ENCODE measurements at regions not wholly inside any gene's neighbourhood (a gene's known extent, or its start where the extent isn't known, plus 50 kb on each side); places are given as distances from the start of the nearest gene placed in this dataset.

DNA sequence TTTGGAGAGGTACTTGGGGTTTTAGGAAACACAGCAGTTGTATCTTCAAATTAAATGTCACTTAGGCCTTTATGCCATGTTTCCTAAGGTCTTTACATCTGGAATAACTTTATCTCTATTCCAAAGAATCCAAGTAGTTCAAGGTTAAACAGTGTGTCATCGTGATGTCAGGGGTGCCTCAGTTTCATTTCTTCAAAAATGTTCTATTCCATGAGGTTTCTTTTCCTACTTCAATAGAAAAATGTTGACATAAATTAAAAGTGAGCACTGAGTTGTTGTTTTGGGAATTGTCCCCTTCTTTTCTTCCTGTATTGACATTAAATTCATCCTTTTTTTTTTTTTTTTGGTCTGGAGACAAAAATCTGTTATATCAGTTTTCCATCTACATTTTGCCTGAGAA, 160.6 kb upstream of the C21orf91 start:
- no peak overlapping the region for H3K9ac ChIP-seq (ENCODE audit: insufficient read depth, low read length, poor library complexity, severe bottlenecking)
- H3K36me3 ChIP-seq (replicated peaks in 1 of 2; ENCODE audit: control insufficient read depth in 1 of 2, insufficient read depth in 2 of 2, low read length in 2 of 2), result no peaks in the 10 kb centered on the region
- Mint-ChIP-seq H3K9me3 (peaks cover 0 to 16% (median 4%) of the 10 kb centered on the region in 7 donors), H3K36me3 (no peaks in the 10 kb centered on the region), H3K4me3 (no peak overlapping the region), H3K27ac (no peak overlapping the region), H3K4me1 (no peaks in the 10 kb centered on the region), H3K27me3 (ENCODE audit: low read depth in 3 of 3) (no peaks in the 10 kb centered on the region)
- intact Hi-C loops (cut with micrococcal nuclease), result no loop called here
- no peak overlapping the region for H3K4me2 ChIP-seq (replicated peaks; ENCODE audit: extremely low read depth, low read length, poor library complexity, severe bottlenecking)
- no peaks in the 10 kb centered on the region for H4K20me1 ChIP-seq (ENCODE audit: insufficient read depth, low read length)
- H3K4me3 ChIP-seq (replicated peaks in 1 of 3; ENCODE audit: low read depth in 2 of 3, low read length in 3 of 3), result no peak overlapping the region
- TF ChIP-seq, protein P1, sequence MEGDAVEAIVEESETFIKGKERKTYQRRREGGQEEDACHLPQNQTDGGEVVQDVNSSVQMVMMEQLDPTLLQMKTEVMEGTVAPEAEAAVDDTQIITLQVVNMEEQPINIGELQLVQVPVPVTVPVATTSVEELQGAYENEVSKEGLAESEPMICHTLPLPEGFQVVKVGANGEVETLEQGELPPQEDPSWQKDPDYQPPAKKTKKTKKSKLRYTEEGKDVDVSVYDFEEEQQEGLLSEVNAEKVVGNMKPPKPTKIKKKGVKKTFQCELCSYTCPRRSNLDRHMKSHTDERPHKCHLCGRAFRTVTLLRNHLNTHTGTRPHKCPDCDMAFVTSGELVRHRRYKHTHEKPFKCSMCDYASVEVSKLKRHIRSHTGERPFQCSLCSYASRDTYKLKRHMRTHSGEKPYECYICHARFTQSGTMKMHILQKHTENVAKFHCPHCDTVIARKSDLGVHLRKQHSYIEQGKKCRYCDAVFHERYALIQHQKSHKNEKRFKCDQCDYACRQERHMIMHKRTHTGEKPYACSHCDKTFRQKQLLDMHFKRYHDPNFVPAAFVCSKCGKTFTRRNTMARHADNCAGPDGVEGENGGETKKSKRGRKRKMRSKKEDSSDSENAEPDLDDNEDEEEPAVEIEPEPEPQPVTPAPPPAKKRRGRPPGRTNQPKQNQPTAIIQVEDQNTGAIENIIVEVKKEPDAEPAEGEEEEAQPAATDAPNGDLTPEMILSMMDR (IDR thresholded peaks at IDR 0.05), result no peak
- H3K27ac ChIP-seq (ENCODE audit: low read depth in 1 of 2, low read length in 2 of 2), result no peak overlapping the region
- no peak overlapping the region for H2AFZ ChIP-seq (ENCODE audit: insufficient read depth, low read depth, low read length, poor library complexity, severe bottlenecking)
- WGBS (ENCODE audit: insufficient coverage), result no CpG with 5 or more reads among the region's 1 CpG
- no peaks in the 10 kb centered on the region for H3K79me2 ChIP-seq (ENCODE audit: insufficient read depth, low read length)
- H3K9me3 ChIP-seq (replicated peaks in 1 of 2; ENCODE audit: control insufficient read depth in 1 of 2, insufficient read depth in 1 of 2, low read length in 2 of 2), result no peaks in the 10 kb centered on the region
- H3K4me1 ChIP-seq (ENCODE audit: control insufficient read depth in 1 of 2, insufficient read depth in 2 of 2, low read length in 2 of 2), result no peaks in the 10 kb centered on the region
- no peak for DNase-seq
- H3K27me3 ChIP-seq (ENCODE audit: control insufficient read depth in 2 of 2, insufficient read depth in 2 of 2, low read length in 2 of 2), result no peaks in the 10 kb centered on the region

DNA sequence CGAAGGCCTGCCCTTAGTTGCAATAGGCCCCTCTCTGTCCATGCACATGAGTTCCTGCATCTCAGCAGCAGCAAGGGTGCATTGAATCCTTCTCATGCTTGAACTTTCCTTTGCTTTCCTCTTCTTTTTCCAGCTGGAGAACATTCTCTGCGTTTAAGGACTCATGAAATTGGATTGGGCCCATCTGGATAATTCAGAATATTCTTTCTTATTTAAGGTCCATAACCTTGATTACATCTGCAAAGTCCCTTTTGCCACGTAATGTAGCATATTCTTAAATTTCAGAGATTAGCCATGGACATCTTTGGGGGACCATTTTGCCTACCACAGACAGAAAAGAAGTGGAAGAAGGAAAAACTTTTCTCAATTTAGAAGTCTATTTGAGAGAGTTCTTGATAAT, 159.7 kb upstream of the C21orf91 start:
- Mint-ChIP-seq H3K4me3 (no peak overlapping the region), H3K4me1 (no peaks in the 10 kb centered on the region), H3K36me3 (no peaks in the 10 kb centered on the region), H3K9me3 (peaks cover 0 to 16% (median 4%) of the 10 kb centered on the region in 7 donors), H3K27ac (no peak overlapping the region), H3K27me3 (ENCODE audit: low read depth in 3 of 3) (peaks cover 0 to 2% (median 0%) of the 10 kb centered on the region in 3 donors)
- Histone ChIP-seq H3K4me1 (ENCODE audit: control insufficient read depth in 1 of 2, insufficient read depth in 2 of 2, low read length in 2 of 2) (no peaks in the 10 kb centered on the region), H3K27ac (ENCODE audit: low read depth in 1 of 2, low read length in 2 of 2) (no peak overlapping the region), H3K79me2 (ENCODE audit: insufficient read depth, low read length) (no peaks in the 10 kb centered on the region), H3K4me2 (replicated peaks; ENCODE audit: extremely low read depth, low read length, poor library complexity, severe bottlenecking) (no peak overlapping the region), H4K20me1 (ENCODE audit: insufficient read depth, low read length) (no peaks in the 10 kb centered on the region), H3K36me3 (replicated peaks in 1 of 2; ENCODE audit: control insufficient read depth in 1 of 2, insufficient read depth in 2 of 2, low read length in 2 of 2) (no peaks in the 10 kb centered on the region), H3K4me3 (replicated peaks in 1 of 3; ENCODE audit: low read depth in 2 of 3, low read length in 3 of 3) (no peak overlapping the region), H3K27me3 (ENCODE audit: control insufficient read depth in 2 of 2, insufficient read depth in 2 of 2, low read length in 2 of 2) (no peaks in the 10 kb centered on the region), H3K9me3 (replicated peaks in 1 of 2; ENCODE audit: control insufficient read depth in 1 of 2, insufficient read depth in 1 of 2, low read length in 2 of 2) (no peaks in the 10 kb centered on the region), H2AFZ (ENCODE audit: insufficient read depth, low read depth, low read length, poor library complexity, severe bottlenecking) (no peak overlapping the region), H3K9ac (ENCODE audit: insufficient read depth, low read length, poor library complexity, severe bottlenecking) (no peak overlapping the region)
- WGBS (ENCODE audit: insufficient coverage), result no CpG with 5 or more reads among the region's 3 CpGs
- TF ChIP-seq, protein P1 (IDR thresholded peaks at IDR 0.05), result no peak
- intact Hi-C loops (cut with micrococcal nuclease), result no loop called here
- no peak for DNase-seq

All from CD14-positive monocyte (primary cell).